GM23248 (cell line): ENCODE measurements at regions not wholly inside any gene's neighbourhood (a gene's known extent, or its start where the extent isn't known, plus 50 kb on each side); places are given as distances from the start of the nearest gene placed in this dataset.

Experiments used
- DNase-seq: peaks from one replicate; pipeline ENCODE4 v3.0.0-alpha.2; 2015
- H2AFZ ChIP-seq: fragments of 200-600 bp; sonication (generic); 2 replicates; pipeline ENCODE4 v1.6.1; 2016; ENCODE audit warnings: antibody characterized with exemption
- H3F3A ChIP-seq: fragments of 200-600 bp; sonication (generic); 2 replicates; pipeline ENCODE4 v1.6.1; 2016; ENCODE audit warnings: mild to moderate bottlenecking, antibody characterized with exemption, mixed run types; ENCODE audit not compliant: insufficient read depth
- H3K27ac ChIP-seq: fragments of 200-600 bp; sonication (generic); 2 replicates; pipeline ENCODE4 v1.5.1; 2016; ENCODE audit warnings: mild to moderate bottlenecking
- H3K27me3 ChIP-seq: fragments of 200-600 bp; sonication (generic); replicated peaks from 2 replicates; pipeline ENCODE4 v1.6.1; 2016; ENCODE audit warnings: mild to moderate bottlenecking; ENCODE audit not compliant: insufficient read depth
- H3K36me3 ChIP-seq: fragments of 200-600 bp; sonication (generic); 2 replicates; pipeline ENCODE4 v1.6.1; 2016; ENCODE audit warnings: low read depth, mild to moderate bottlenecking
- H3K4me1 ChIP-seq: fragments of 200-600 bp; sonication (generic); 2 replicates; pipeline ENCODE4 v1.6.1; 2016; ENCODE audit warnings: mild to moderate bottlenecking; ENCODE audit not compliant: insufficient read depth
- H3K4me2 ChIP-seq: fragments of 200-600 bp; sonication (generic); one replicate; pipeline ENCODE4 v1.6.1; 2016; ENCODE audit warnings: mild to moderate bottlenecking; ENCODE audit not compliant: unreplicated experiment
- H3K4me3 ChIP-seq: fragments of 200-600 bp; sonication (generic); 2 replicates; pipeline ENCODE4 v1.5.1; 2016; ENCODE audit warnings: mild to moderate bottlenecking
- H3K79me2 ChIP-seq: fragments of 200-600 bp; sonication (generic); 2 replicates; pipeline ENCODE4 v1.6.1; 2016; ENCODE audit warnings: mild to moderate bottlenecking; ENCODE audit not compliant: insufficient read depth
- H3K9ac ChIP-seq: fragments of 200-600 bp; sonication (generic); 2 replicates; pipeline ENCODE4 v1.6.1; 2016; ENCODE audit warnings: mild to moderate bottlenecking
- H3K9me2 ChIP-seq: fragments of 200-600 bp; sonication (generic); 2 replicates; pipeline ENCODE4 v1.6.1; 2016; ENCODE audit warnings: mixed run types, mild to moderate bottlenecking, moderate library complexity; ENCODE audit not compliant: insufficient read depth
- H3K9me3 ChIP-seq: fragments of 200-600 bp; sonication (generic); one replicate; pipeline ENCODE4 v1.6.1; 2017; ENCODE audit warnings: low read depth
- H4K20me1 ChIP-seq: fragments of 200-600 bp; sonication (generic); 2 replicates; pipeline ENCODE4 v1.6.0; 2016; ENCODE audit not compliant: insufficient read depth
- EZH2 ChIP-seq: fragments of 200-600 bp; sonication (generic); IDR thresholded peaks from 2 replicates; pipeline ENCODE4 v1.6.1; 2018; ENCODE audit warnings: antibody characterized with exemption, mild to moderate bottlenecking; ENCODE audit not compliant: insufficient read depth, poor library complexity, severe bottlenecking
- EZH2phosphoT487 ChIP-seq: fragments of 200-600 bp; sonication (generic); IDR thresholded peaks from 2 replicates; pipeline ENCODE4 v1.6.1; 2018; ENCODE audit warnings: antibody characterized with exemption, moderate library complexity, mild to moderate bottlenecking, low read depth; ENCODE audit not compliant: insufficient read depth
- WGBS, 2 experiments: methylation state at CpG; one replicate each; pipeline ENCODE4 v1.1.6; 2015 to 2017; ENCODE audit warnings: low lambda C conversion rate in 2 of 2, low coverage in 1 of 2; ENCODE audit errors: missing lambda C conversion rate in 2 of 2; 5-methylcytosine and 5-hydroxymethylcytosine counted together
- in situ Hi-C: fragments of 300-500 bp; cut with MboI; formaldehyde crosslinking; loops from 2 replicates; pipeline ENCODE4 v1.15.0; 2020

- H3K36me3 ChIP-seq = no peaks in the 10 kb centered on the region
- no peaks in the 10 kb centered on the region for H3K9me3 ChIP-seq
- H3F3A ChIP-seq = no peaks in the 10 kb centered on the region
- WGBS, 2 experiments = 95 to 96% methylated on average over 14 of the region's 14 CpGs
- H2AFZ ChIP-seq = no peak overlapping the region
- no peaks in the 10 kb centered on the region for H3K9me2 ChIP-seq
- no peaks in the 10 kb centered on the region for H3K4me1 ChIP-seq
- H3K9ac ChIP-seq = no peak overlapping the region
- no peak overlapping the region for H3K4me2 ChIP-seq
- in situ Hi-C loops = no loop called here
- DNase-seq = no peak
- H3K27ac ChIP-seq = no peak overlapping the region
- H3K27me3 ChIP-seq = peaks cover 10% of the 10 kb centered on the region
- TF ChIP-seq EZH2 (no peak), EZH2phosphoT487 (no peak)
- H3K79me2 ChIP-seq = no peaks in the 10 kb centered on the region
- no peaks in the 10 kb centered on the region for H4K20me1 ChIP-seq
- no peak overlapping the region for H3K4me3 ChIP-seq
Measured at GRCh38 chr3:72099326-72100079, 314.6 kb upstream of the PROK2 start.

- H3K4me1 ChIP-seq = no peaks in the 10 kb centered on the region
- no peaks in the 10 kb centered on the region for H4K20me1 ChIP-seq
- peaks cover 17% of the 10 kb centered on the region for H3K27me3 ChIP-seq
- H3K4me3 ChIP-seq = no peak overlapping the region
- no peak for DNase-seq
- no peaks in the 10 kb centered on the region for H3K9me3 ChIP-seq
- in situ Hi-C loops = no loop called here
- no peak overlapping the region for H3K9ac ChIP-seq
- no peaks in the 10 kb centered on the region for H3K9me2 ChIP-seq
- H3K36me3 ChIP-seq = no peaks in the 10 kb centered on the region
- no peak overlapping the region for H2AFZ ChIP-seq
- no peaks in the 10 kb centered on the region for H3F3A ChIP-seq
- no peaks in the 10 kb centered on the region for H3K79me2 ChIP-seq
- H3K4me2 ChIP-seq = no peak overlapping the region
- TF ChIP-seq EZH2phosphoT487 (no peak), EZH2 (no peak)
- no peak overlapping the region for H3K27ac ChIP-seq
Measured at GRCh38 chr3:72097053-72097452, 312.1 kb upstream of the PROK2 start.

GRCh38 chr3:72095521-72095920, 310.6 kb upstream of the PROK2 start:
- 63 to 67% methylated on average over 4 of the region's 4 CpGs for WGBS, 2 experiments
- peaks cover 12% of the 10 kb centered on the region for H3K27me3 ChIP-seq
- H3K79me2 ChIP-seq = no peaks in the 10 kb centered on the region
- H3K4me3 ChIP-seq = no peak overlapping the region
- H2AFZ ChIP-seq = no peak overlapping the region
- H3K4me1 ChIP-seq = no peaks in the 10 kb centered on the region
- H3K36me3 ChIP-seq = no peaks in the 10 kb centered on the region
- no peak for TF ChIP-seq EZH2phosphoT487
- no peak for TF ChIP-seq EZH2
- H3K4me2 ChIP-seq = no peak overlapping the region
- H3K27ac ChIP-seq = no peak overlapping the region
- H3K9me2 ChIP-seq = no peaks in the 10 kb centered on the region
- no peak overlapping the region for H3K9ac ChIP-seq
- H3K9me3 ChIP-seq = no peaks in the 10 kb centered on the region
- no peaks in the 10 kb centered on the region for H4K20me1 ChIP-seq
- no peaks in the 10 kb centered on the region for H3F3A ChIP-seq
- DNase-seq = peak; percentile 20
- in situ Hi-C loops = no loop called here

- TF ChIP-seq EZH2 (no peak), EZH2phosphoT487 (no peak)
- WGBS, 2 experiments = 79 to 89% methylated on average over 3 of the region's 3 CpGs
- in situ Hi-C loops = no loop called here
- Histone ChIP-seq H3F3A (no peaks in the 10 kb centered on the region), H3K4me2 (no peak overlapping the region), H3K4me3 (no peak overlapping the region), H3K79me2 (no peaks in the 10 kb centered on the region), H3K9ac (no peak overlapping the region), H3K9me3 (no peaks in the 10 kb centered on the region), H3K27ac (no peak overlapping the region), H2AFZ (no peak overlapping the region), H3K4me1 (no peaks in the 10 kb centered on the region), H3K9me2 (no peaks in the 10 kb centered on the region), H3K36me3 (no peaks in the 10 kb centered on the region), H4K20me1 (no peaks in the 10 kb centered on the region), H3K27me3 (peaks cover 12% of the 10 kb centered on the region; the same call in 1 of the 2 replicates)
- DNase-seq = no peak
Measured at GRCh38 chr3:72093992-72094334, 309.0 kb upstream of the PROK2 start.
